Ovary (tissue), 7 donors: ENCODE measurements at regions not wholly inside any gene's neighbourhood (a gene's known extent, or its start where the extent isn't known, plus 50 kb on each side); places are given as distances from the start of the nearest gene placed in this dataset.

Experiments used
- DNase-seq, 5 donors: peaks; one replicate each; pipeline ENCODE4 v3.0.0-alpha.2; 2019 to 2020
- H3K27ac ChIP-seq, 2 donors: fragments of 200-600 bp; one replicate each; pipeline versions ENCODE4 v1.5.1 to v1.8.0; 2019 to 2022
- H3K27me3 ChIP-seq: fragments of 200-600 bp; one replicate; pipeline ENCODE4 v1.8.0; 2022
- H3K36me3 ChIP-seq: fragments of 200-600 bp; sonication (generic); one replicate; pipeline ENCODE4 v1.5.1; 2019
- H3K4me1 ChIP-seq: one replicate; pipeline ENCODE4 v1.8.1; 2013; ENCODE audit warnings: mild to moderate bottlenecking, moderate library complexity; ENCODE audit not compliant: insufficient read depth
- H3K4me3 ChIP-seq: fragments of 200-600 bp; sonication (generic); one replicate; pipeline ENCODE4 v1.5.1; 2017
- H3K9me3 ChIP-seq, 2 donors: fragments of 200-600 bp in 1 of 2; sonication (generic) in 1 of 2; one replicate each; pipeline versions ENCODE4 v1.5.1 to v1.8.1; 2013 to 2019; ENCODE audit warnings: mild to moderate bottlenecking in 1 of 2, moderate library complexity in 1 of 2
- CTCF ChIP-seq, 3 donors: fragments of 450-650 bp in 2 of 3; fragments of 200-600 bp in 1 of 3; IDR thresholded peaks; one replicate each; pipeline versions ENCODE4 v1.5.1 to v1.8.0; 2016 to 2022; ENCODE audit warnings: antibody characterized with exemption in 3 of 3, mild to moderate bottlenecking in 1 of 3
- EP300 ChIP-seq: sonication (generic); formaldehyde crosslinking; IDR thresholded peaks from one replicate; pipeline ENCODE4 v1.6.1; 2017; ENCODE audit warnings: antibody characterized with exemption
- POLR2A ChIP-seq: fragments of 450-650 bp; IDR thresholded peaks from one replicate; pipeline ENCODE4 v1.6.1; 2017; ENCODE audit warnings: antibody characterized with exemption, mild to moderate bottlenecking, moderate library complexity
- WGBS, 3 donors: extraction: QIAGEN DNeasy Blood & Tissue Kit in 1 of 3; methylation state at CpG; one replicate each; pipeline versions ENCODE4 v1.1.5 to v1.1.7; 2013 to 2017; 5-methylcytosine and 5-hydroxymethylcytosine counted together
- intact Hi-C, 4 donors: fragments of 100-400 bp; cut with DNase I; formaldehyde crosslinking; loops; one replicate each; pipeline versions ENCODE4 v1.11.0 to v1.15.1; 2022 to 2023
- donor health status: DM: no; HTN: no; CAD: no; lungs with moderate emphysema.
- donor health status: DM: no; HTN: no; CAD: no.
- donor health status: Bipolar disorder and iron deficiency.
- donor health status: DM: no; HTN: no; CAD: no.
- donor health status: DM: yes; HTN: yes; CAD: no.

GRCh38 chr6:74253261-74253660 is 557.3 kb downstream of the CD109 start:
- Histone ChIP-seq H3K9me3 (no peaks in the 10 kb centered on the region), H3K4me1 (no peaks in the 10 kb centered on the region), H3K4me3 (no peak overlapping the region), H3K27me3 (no peaks in the 10 kb centered on the region), H3K36me3 (no peaks in the 10 kb centered on the region), H3K27ac (no peak overlapping the region)
- DNase-seq = no peak
- no peak for TF ChIP-seq CTCF (IDR thresholded peaks at IDR 0.05)
- TF ChIP-seq EP300 = no peak
- intact Hi-C loops = no loop called here
- 87 to 97% (median 95%) methylated on average over 2 of the region's 2 CpGs for WGBS, 3 donors

- no peaks in the 10 kb centered on the region for H3K4me1 ChIP-seq
- H3K9me3 ChIP-seq = no peaks in the 10 kb centered on the region
- H3K4me3 ChIP-seq = no peak overlapping the region
- DNase-seq = no peak
- no peaks in the 10 kb centered on the region for H3K27me3 ChIP-seq
- no peaks in the 10 kb centered on the region for H3K36me3 ChIP-seq
- 16 to 29% (median 20%) methylated on average over 2 of the region's 2 CpGs for WGBS, 3 donors
- intact Hi-C loops = no loop called here
- TF ChIP-seq EP300 (no peak), CTCF (IDR thresholded peaks at IDR 0.05) (no peak), POLR2A (no peak)
- H3K27ac ChIP-seq = no peak overlapping the region
These were observed 554.3 kb downstream of the CD109 start for GRCh38 chr6:74250161-74250818.

- Histone ChIP-seq H3K36me3 (no peaks in the 10 kb centered on the region), H3K4me1 (no peaks in the 10 kb centered on the region), H3K9me3 (no peaks in the 10 kb centered on the region), H3K27me3 (no peaks in the 10 kb centered on the region), H3K27ac (no peak overlapping the region), H3K4me3 (no peak overlapping the region)
- no peak for TF ChIP-seq POLR2A
- TF ChIP-seq EP300 = no peak
- TF ChIP-seq CTCF (IDR thresholded peaks at IDR 0.05) = no peak
- DNase-seq = no peak
- WGBS, 3 donors = 34 to 42% (median 41%) methylated on average over 2 of the region's 2 CpGs
- intact Hi-C loops = no loop called here
These were observed 553.7 kb downstream of the CD109 start for GRCh38 chr6:74249658-74250057.

GRCh38 chr6:74248966-74249365 is 553.0 kb downstream of the CD109 start:
- Histone ChIP-seq H3K36me3 (no peaks in the 10 kb centered on the region), H3K9me3 (no peaks in the 10 kb centered on the region), H3K4me1 (no peaks in the 10 kb centered on the region), H3K27me3 (no peaks in the 10 kb centered on the region), H3K4me3 (no peak overlapping the region), H3K27ac (no peak overlapping the region)
- intact Hi-C loops = no loop called here
- 66 to 71% (median 68%) methylated on average over 2 of the region's 2 CpGs for WGBS, 3 donors
- TF ChIP-seq EP300 = no peak
- TF ChIP-seq POLR2A = no peak
- TF ChIP-seq CTCF (IDR thresholded peaks at IDR 0.05) = no peak
- DNase-seq = no peak
